Neural cell (in vitro differentiated cells): ENCODE measurements at regions not wholly inside any gene's neighbourhood (a gene's known extent, or its start where the extent isn't known, plus 50 kb on each side); places are given as distances from the start of the nearest gene placed in this dataset.

Experiments
- H2AFZ ChIP-seq: fragments of 200-600, 300-800 bp; sonication (generic), shearing (Covaris generic); 2 replicates; pipeline ENCODE4 v1.6.0; 2014; ENCODE audit warnings: low read depth, mild to moderate bottlenecking, antibody characterized with exemption, low read length, moderate library complexity
- H3F3A ChIP-seq: fragments of 200-600 bp; shearing (Covaris generic); 2 replicates; pipeline ENCODE4 v1.6.1; 2016; ENCODE audit warnings: mild to moderate bottlenecking, moderate library complexity, mixed read lengths, antibody characterized with exemption, low read length; ENCODE audit not compliant: insufficient read depth, poor library complexity, severe bottlenecking
- H3K27ac ChIP-seq: fragments of 200-600, 300-800 bp; sonication (generic), shearing (Covaris generic); 2 replicates; pipeline ENCODE4 v1.5.1; 2014; ENCODE audit warnings: mild to moderate bottlenecking, low read length, moderate library complexity
- H3K27me3 ChIP-seq: fragments of 300-800, 200-600 bp; sonication (generic), shearing (Covaris generic); 2 replicates; pipeline ENCODE4 v1.6.0; 2014; ENCODE audit warnings: mild to moderate bottlenecking, low read depth, low read length, moderate library complexity; ENCODE audit not compliant: insufficient read depth
- H3K36me3 ChIP-seq: fragments of 300-800, 200-600 bp; sonication (generic), shearing (Covaris generic); 2 replicates; pipeline ENCODE4 v1.5.1; 2014; ENCODE audit warnings: mild to moderate bottlenecking, antibody characterized with exemption, low read length, moderate library complexity; ENCODE audit not compliant: insufficient read depth
- H3K4me2 ChIP-seq: fragments of 300-800, 200-600 bp; sonication (generic), shearing (Covaris generic); 2 replicates; pipeline ENCODE4 v1.6.0; 2014; ENCODE audit warnings: mild to moderate bottlenecking, low read length
- H3K4me3 ChIP-seq: fragments of 300-800, 200-600 bp; sonication (generic), shearing (Covaris generic); 2 replicates; pipeline ENCODE4 v1.5.1; 2014; ENCODE audit warnings: mild to moderate bottlenecking, low read length, moderate library complexity
- H3K79me2 ChIP-seq: fragments of 200-600 bp; shearing (Covaris generic); replicated peaks from 2 replicates; pipeline ENCODE4 v1.6.0; 2014; ENCODE audit warnings: mild to moderate bottlenecking, low read length, moderate library complexity; ENCODE audit not compliant: insufficient read depth
- H3K9ac ChIP-seq: fragments of 300-800, 200-600 bp; sonication (generic), shearing (Covaris generic); 2 replicates; pipeline ENCODE4 v1.6.1; 2016; ENCODE audit warnings: mild to moderate bottlenecking, low read length, mixed read lengths
- H3K9me2 ChIP-seq: fragments of 200-600 bp; shearing (Covaris generic); 2 replicates; pipeline ENCODE4 v1.6.1; 2016; ENCODE audit warnings: mild to moderate bottlenecking, low read length, mixed read lengths; ENCODE audit not compliant: insufficient read depth
- H3K9me3 ChIP-seq: fragments of 200-600, 300-800 bp; sonication (generic), shearing (Covaris generic); 2 replicates; pipeline ENCODE4 v1.6.1; 2016; ENCODE audit warnings: mild to moderate bottlenecking, mixed run types, low read length, moderate library complexity, mixed read lengths
- H4K20me1 ChIP-seq: fragments of 200-600 bp; shearing (Covaris generic); 2 replicates; pipeline ENCODE4 v1.6.1; 2016; ENCODE audit warnings: mild to moderate bottlenecking, mixed run types; ENCODE audit not compliant: insufficient read depth
- CTCF ChIP-seq: fragments of 450-650 bp; IDR thresholded peaks from 2 replicates; pipeline ENCODE4 v1.5.1; 2014; ENCODE audit warnings: antibody characterized with exemption, mild to moderate bottlenecking, moderate library complexity; ENCODE audit not compliant: poor library complexity, severe bottlenecking
- EP300 ChIP-seq: fragments of 450-650 bp; conservative IDR thresholded peaks from 2 replicates; pipeline ENCODE4 v1.6.1; 2014; ENCODE audit warnings: antibody characterized with exemption, mild to moderate bottlenecking, moderate library complexity; ENCODE audit not compliant: poor library complexity, severe bottlenecking
- EZH2 ChIP-seq: fragments of 200-600, 300-800 bp; shearing (Covaris generic), sonication (generic); IDR thresholded peaks from 2 replicates; pipeline ENCODE4 v1.6.1; 2014; ENCODE audit warnings: antibody characterized with exemption, low read length, borderline replicate concordance, mild to moderate bottlenecking; ENCODE audit not compliant: insufficient read depth, poor library complexity, severe bottlenecking
- MXI1 ChIP-seq: fragments of 450-650 bp; conservative IDR thresholded peaks from 2 replicates; pipeline ENCODE4 v1.6.1; 2014; ENCODE audit warnings: antibody characterized with exemption, mild to moderate bottlenecking; ENCODE audit not compliant: poor library complexity, severe bottlenecking
- POLR2AphosphoS5 ChIP-seq: IDR thresholded peaks from 2 replicates; pipeline ENCODE4 v1.6.1; 2012
- RAD21 ChIP-seq: fragments of 450-650 bp; conservative IDR thresholded peaks from 2 replicates; pipeline ENCODE4 v1.6.1; 2014; ENCODE audit warnings: antibody characterized with exemption, mild to moderate bottlenecking, moderate library complexity
- REST ChIP-seq: IDR thresholded peaks from 2 replicates; pipeline ENCODE4 v1.6.1; 2012; ENCODE audit warnings: borderline replicate concordance
- SMC3 ChIP-seq: fragments of 450-650 bp; conservative IDR thresholded peaks from 2 replicates; pipeline ENCODE4 v1.6.1; 2014; ENCODE audit warnings: antibody characterized with exemption, mild to moderate bottlenecking, moderate library complexity; ENCODE audit not compliant: poor library complexity
- TAF1 ChIP-seq: IDR thresholded peaks from 2 replicates; pipeline ENCODE4 v1.6.1; 2012; ENCODE audit warnings: low read depth

GRCh38 chr4:156475322-156475721 is 496.3 kb downstream of the PDGFC start:
- Histone ChIP-seq H3K27me3 (no peaks in the 10 kb centered on the region), H3K4me2 (no peak overlapping the region), H3K27ac (no peak overlapping the region), H3K36me3 (no peaks in the 10 kb centered on the region), H3K9me2 (no peaks in the 10 kb centered on the region), H3K79me2 (no peaks in the 10 kb centered on the region), H3K4me3 (no peak overlapping the region), H3F3A (no peaks in the 10 kb centered on the region), H3K9ac (no peak overlapping the region), H3K9me3 (no peaks in the 10 kb centered on the region), H2AFZ (no peak overlapping the region), H4K20me1 (no peaks in the 10 kb centered on the region)
- TF ChIP-seq MXI1 (no peak), TAF1 (no peak), EZH2 (no peak), RAD21 (peak; percentile 90), CTCF (peak; percentile 78), SMC3 (peak; percentile 92)

GRCh38 chr4:156473151-156473550 is 498.4 kb downstream of the PDGFC start:
- no peak overlapping the region for H2AFZ ChIP-seq
- H3K9ac ChIP-seq: no peak overlapping the region
- no peaks in the 10 kb centered on the region for H3K27me3 ChIP-seq
- no peak overlapping the region for H3K4me3 ChIP-seq
- no peaks in the 10 kb centered on the region for H3K79me2 ChIP-seq
- H3K36me3 ChIP-seq: no peaks in the 10 kb centered on the region
- TF ChIP-seq REST: no peak
- TF ChIP-seq CTCF: no peak
- TF ChIP-seq SMC3: no peak
- no peak for TF ChIP-seq POLR2AphosphoS5
- no peak for TF ChIP-seq TAF1
- no peak for TF ChIP-seq RAD21
- no peak for TF ChIP-seq EZH2
- TF ChIP-seq MXI1: no peak
- TF ChIP-seq EP300: no peak
- H4K20me1 ChIP-seq: no peaks in the 10 kb centered on the region
- H3F3A ChIP-seq: no peaks in the 10 kb centered on the region
- H3K4me2 ChIP-seq: no peak overlapping the region
- no peak overlapping the region for H3K27ac ChIP-seq
- H3K9me3 ChIP-seq: no peaks in the 10 kb centered on the region
- no peaks in the 10 kb centered on the region for H3K9me2 ChIP-seq
